ENCODE measurements at regions not wholly inside any gene's neighbourhood (a gene's known extent, or its start where the extent isn't known, plus 50 kb on each side); places are given as distances from the start of the nearest gene placed in this dataset.
"Not testable (repeated sequence)": the region's sequence is repeated elsewhere in the genome, so short reads cannot be mapped to it uniquely, and the experiment has no call there.

GRCh38 chr14:53716578-53716977, 240.0 kb downstream of the BMP4 start:
- H3K27me3 ChIP-seq (ENCODE audit: insufficient read depth, low read depth) = no peaks in the 10 kb centered on the region
- H3K9me3 ChIP-seq (ENCODE audit: insufficient read depth, low read depth) = no peaks in the 10 kb centered on the region
- ChIA-PET CTCF (no interaction called here), POLR2A (ENCODE audit: unreplicated experiment) (interaction anchor here (0.5 to 0.6 kb wide), 3 partner anchors 32 to 129 kb away, joined by 3 to 8 read pairs (median 4); no protein-coding TSS in a partner anchor)
- H3F3A ChIP-seq (ENCODE audit: insufficient read depth, low read depth) = no peaks in the 10 kb centered on the region
- BruUV-seq (replicated peaks) = no TSS peak
- H3K9me2 ChIP-seq (ENCODE audit: insufficient read depth) = no peaks in the 10 kb centered on the region
- H3K27ac ChIP-seq = no peak overlapping the region
- H3K36me3 ChIP-seq (ENCODE audit: low read depth) = no peaks in the 10 kb centered on the region
- H3K4me3 ChIP-seq = no peak overlapping the region
- intact Hi-C loops (cut with micrococcal nuclease; ENCODE audit: unreplicated experiment) = loop anchor here (5.0 to 10.0 kb wide), 3 partner anchors 131 to 388 kb away; no protein-coding TSS in a partner anchor
- TF ChIP-seq EZH2 (IDR thresholded peaks at IDR 0.05; ENCODE audit: low read depth) = no peak
- no peak for TF ChIP-seq CTCF (conservative IDR thresholded peaks at IDR 0.05)
- no peak overlapping the region for H2AFZ ChIP-seq
- H3K79me2 ChIP-seq (ENCODE audit: low read depth) = no peaks in the 10 kb centered on the region
- no peaks in the 10 kb centered on the region for H4K20me1 ChIP-seq (ENCODE audit: insufficient read depth)
- H3K4me2 ChIP-seq = no peak overlapping the region
- peaks cover 9% of the 10 kb centered on the region for H3K4me1 ChIP-seq (replicated peaks; ENCODE audit: insufficient read depth)
- DNase-seq = no peak

- intact Hi-C loops (cut with micrococcal nuclease; ENCODE audit: unreplicated experiment) = loop anchor here (5.0 to 10.0 kb wide), 3 partner anchors 132 to 390 kb away; no protein-coding TSS in a partner anchor
- BruUV-seq (replicated peaks) = no TSS peak
- Histone ChIP-seq H3F3A (ENCODE audit: insufficient read depth, low read depth) (no peaks in the 10 kb centered on the region), H3K27ac (no peak overlapping the region), H3K79me2 (ENCODE audit: low read depth) (no peaks in the 10 kb centered on the region), H3K9me3 (ENCODE audit: insufficient read depth, low read depth) (no peaks in the 10 kb centered on the region), H4K20me1 (ENCODE audit: insufficient read depth) (no peaks in the 10 kb centered on the region), H3K4me2 (peak overlapping the region; percentile 48), H3K36me3 (ENCODE audit: low read depth) (no peaks in the 10 kb centered on the region), H2AFZ (no peak overlapping the region; the same call in 1 of the 2 replicates), H3K4me3 (peak overlapping the region; percentile 3; the same call in 1 of the 2 replicates), H3K9me2 (ENCODE audit: insufficient read depth) (no peaks in the 10 kb centered on the region), H3K27me3 (ENCODE audit: insufficient read depth, low read depth) (no peaks in the 10 kb centered on the region), H3K4me1 (replicated peaks; ENCODE audit: insufficient read depth) (peaks cover 9% of the 10 kb centered on the region)
- TF ChIP-seq CTCF (conservative IDR thresholded peaks at IDR 0.05) = no peak
- no peak for TF ChIP-seq EZH2 (IDR thresholded peaks at IDR 0.05; ENCODE audit: low read depth)
- POLR2A ChIA-PET (ENCODE audit: unreplicated experiment) = interaction anchor here (0.6 kb wide), 2 partner anchors 391 to 991 kb away, joined by 3 to 4 read pairs; no protein-coding TSS in a partner anchor
- DNase-seq = peak; percentile 27 to 68
- CTCF ChIA-PET = interaction anchor here (0.5 kb wide), 1 partner anchor 206 kb away, joined by 3 read pairs; no protein-coding TSS in a partner anchor
Observed at GRCh38 chr14:53715193-53715721, 241.4 kb downstream of the BMP4 start.

GRCh38 chr14:53714495-53715192, 242.0 kb downstream of the BMP4 start:
- ChIA-PET POLR2A (ENCODE audit: unreplicated experiment) (interaction anchor here (0.6 kb wide), 1 partner anchor 990 kb away, joined by 4 read pairs; no protein-coding TSS in a partner anchor), CTCF (interaction anchor here (0.5 kb wide), 1 partner anchor 207 kb away, joined by 3 read pairs; no protein-coding TSS in a partner anchor)
- TF ChIP-seq CTCF (conservative IDR thresholded peaks at IDR 0.05) (no peak), EZH2 (IDR thresholded peaks at IDR 0.05; ENCODE audit: low read depth) (no peak)
- Histone ChIP-seq H3K9me2 (ENCODE audit: insufficient read depth) (no peaks in the 10 kb centered on the region), H4K20me1 (ENCODE audit: insufficient read depth) (no peaks in the 10 kb centered on the region), H3K4me2 (peak overlapping the region; percentile 48), H3K4me3 (no peak overlapping the region), H3K36me3 (ENCODE audit: low read depth) (no peaks in the 10 kb centered on the region), H3K9me3 (ENCODE audit: insufficient read depth, low read depth) (no peaks in the 10 kb centered on the region), H3K27me3 (ENCODE audit: insufficient read depth, low read depth) (no peaks in the 10 kb centered on the region), H3F3A (ENCODE audit: insufficient read depth, low read depth) (no peaks in the 10 kb centered on the region), H3K4me1 (replicated peaks; ENCODE audit: insufficient read depth) (peaks cover 9% of the 10 kb centered on the region), H2AFZ (no peak overlapping the region), H3K27ac (no peak overlapping the region), H3K79me2 (ENCODE audit: low read depth) (no peaks in the 10 kb centered on the region)
- no TSS peak for BruUV-seq (replicated peaks)
- no peak for DNase-seq
- intact Hi-C loops (cut with micrococcal nuclease; ENCODE audit: unreplicated experiment) = loop anchor here (5.0 to 10.0 kb wide), 3 partner anchors 133 to 390 kb away; no protein-coding TSS in a partner anchor

GRCh38 chr14:53712901-53713300, 243.7 kb downstream of the BMP4 start:
- POLR2A ChIA-PET (ENCODE audit: unreplicated experiment); H3K4me1 ChIP-seq (replicated peaks; ENCODE audit: insufficient read depth); H3K9me3 ChIP-seq (ENCODE audit: insufficient read depth, low read depth); H3K36me3 ChIP-seq (ENCODE audit: low read depth); H3K4me2 ChIP-seq; H3K79me2 ChIP-seq (ENCODE audit: low read depth); DNase-seq; H3K4me3 ChIP-seq; H3K9me2 ChIP-seq (ENCODE audit: insufficient read depth); H3K27ac ChIP-seq; H3K27me3 ChIP-seq (ENCODE audit: insufficient read depth, low read depth); H4K20me1 ChIP-seq (ENCODE audit: insufficient read depth); H2AFZ ChIP-seq; H3F3A ChIP-seq (ENCODE audit: insufficient read depth, low read depth); CTCF ChIA-PET; BruUV-seq (replicated peaks): not testable (repeated sequence)
- intact Hi-C loops (cut with micrococcal nuclease; ENCODE audit: unreplicated experiment) = loop anchor here (10.0 kb wide), 2 partner anchors 212 to 392 kb away; no protein-coding TSS in a partner anchor
